GM18526 (cell line): ENCODE measurements at regions not wholly inside any gene's neighbourhood (a gene's known extent, or its start where the extent isn't known, plus 50 kb on each side); places are given as distances from the start of the nearest gene placed in this dataset.

ENCODE experiments used
- POLR2A ChIP-seq: IDR thresholded peaks from 3 replicates; pipeline ENCODE4 v1.6.1; 2011; ENCODE audit not compliant: insufficient read length; ENCODE audit errors: extremely low read depth

DNA sequence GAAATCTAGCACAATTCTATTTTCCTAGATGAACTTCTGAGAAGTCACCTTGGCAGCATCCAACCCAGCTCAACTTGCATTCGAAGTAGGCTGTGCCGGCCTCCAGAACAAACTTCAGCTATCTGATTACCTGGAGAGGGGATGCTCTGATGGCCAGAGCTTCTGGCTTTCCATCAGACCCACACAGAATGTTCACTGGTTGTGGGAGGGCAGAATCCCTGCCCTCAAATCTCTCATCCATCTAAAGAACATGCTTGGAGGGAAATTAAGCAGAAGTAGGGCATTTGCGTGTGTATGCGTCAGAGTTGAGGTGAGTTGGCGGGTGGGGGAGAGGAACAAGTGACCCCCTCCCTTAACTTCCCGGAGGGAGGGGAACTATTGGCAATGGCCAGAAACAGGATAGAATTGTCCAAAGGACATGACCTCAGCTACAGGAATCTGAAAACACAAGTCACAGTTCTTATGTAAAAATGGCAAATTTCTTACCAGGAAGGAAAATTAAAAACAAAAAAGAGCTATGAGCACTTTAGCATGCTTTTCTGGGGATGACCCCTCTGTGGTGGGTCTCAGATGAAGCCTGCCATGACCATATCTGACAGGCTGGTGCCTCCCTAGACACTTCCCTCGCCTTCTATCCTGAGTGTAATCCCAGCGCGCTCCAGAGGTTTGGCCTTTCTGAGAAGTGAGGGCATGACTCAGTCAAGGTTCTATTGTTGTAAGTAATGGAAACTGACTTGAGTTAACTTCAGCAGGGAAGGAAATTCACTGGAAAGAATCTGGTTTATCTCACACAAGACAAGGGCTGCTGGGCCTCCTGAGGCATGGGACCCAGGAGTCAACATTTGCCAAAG, 278.8 kb downstream of the RPS24 start:
- TF ChIP-seq POLR2A = no peak

DNA sequence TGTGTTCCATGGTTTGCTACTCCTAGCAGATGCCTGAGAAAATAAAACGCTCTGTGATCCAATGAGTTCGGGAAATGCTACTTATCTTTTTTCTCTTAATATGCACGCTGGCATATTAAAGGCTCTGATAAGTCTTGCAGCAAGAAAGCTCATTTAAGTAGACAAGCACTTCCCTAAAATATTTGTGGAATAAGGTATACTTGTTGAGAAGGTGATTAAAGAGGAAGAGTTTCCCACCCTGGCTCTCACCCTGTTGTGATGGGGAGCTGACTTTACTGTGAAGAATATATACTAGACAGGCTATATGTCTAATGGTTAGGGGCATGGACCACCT, 279.4 kb downstream of the RPS24 start:
- no peak for TF ChIP-seq POLR2A

DNA sequence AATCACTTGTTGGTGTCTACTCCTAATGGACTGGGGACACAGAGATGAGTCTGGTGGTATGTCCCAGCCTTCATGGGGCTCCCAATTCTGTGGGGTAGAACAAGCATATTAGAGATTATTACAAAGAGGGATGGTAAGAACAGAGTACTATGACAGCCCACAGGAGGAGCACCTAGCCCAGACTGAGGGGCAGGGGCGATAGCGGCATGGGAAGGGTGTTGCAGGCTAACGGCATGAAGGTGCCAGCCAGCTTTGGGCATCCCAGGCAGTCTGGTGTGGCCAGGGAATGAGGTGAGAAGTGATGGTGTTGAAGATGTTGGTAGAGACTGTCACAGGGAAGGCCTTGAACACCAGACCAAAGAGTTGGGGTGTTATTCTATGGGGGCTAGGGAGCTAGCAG, 280.0 kb downstream of the RPS24 start:
- no peak for TF ChIP-seq POLR2A

DNA sequence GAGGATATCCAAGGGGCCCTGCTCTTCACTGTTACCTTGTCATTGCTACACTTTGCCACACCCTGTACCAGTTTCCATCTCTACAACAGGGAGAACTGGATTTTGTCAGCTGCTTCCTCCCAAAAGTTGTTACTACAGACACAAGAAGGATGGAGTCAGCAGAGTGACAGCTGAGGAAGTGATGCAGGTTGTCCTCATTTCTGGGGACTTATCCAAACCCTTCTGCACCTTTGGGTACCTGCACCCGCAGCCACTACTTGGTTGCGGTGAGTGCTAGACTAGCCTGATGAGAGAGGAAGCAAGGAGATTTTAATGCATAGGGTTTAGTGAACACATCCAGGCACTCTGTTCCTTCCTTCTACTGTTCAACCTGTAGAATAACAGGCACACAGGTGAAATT, 281.0 kb downstream of the RPS24 start:
- no peak for TF ChIP-seq POLR2A

DNA sequence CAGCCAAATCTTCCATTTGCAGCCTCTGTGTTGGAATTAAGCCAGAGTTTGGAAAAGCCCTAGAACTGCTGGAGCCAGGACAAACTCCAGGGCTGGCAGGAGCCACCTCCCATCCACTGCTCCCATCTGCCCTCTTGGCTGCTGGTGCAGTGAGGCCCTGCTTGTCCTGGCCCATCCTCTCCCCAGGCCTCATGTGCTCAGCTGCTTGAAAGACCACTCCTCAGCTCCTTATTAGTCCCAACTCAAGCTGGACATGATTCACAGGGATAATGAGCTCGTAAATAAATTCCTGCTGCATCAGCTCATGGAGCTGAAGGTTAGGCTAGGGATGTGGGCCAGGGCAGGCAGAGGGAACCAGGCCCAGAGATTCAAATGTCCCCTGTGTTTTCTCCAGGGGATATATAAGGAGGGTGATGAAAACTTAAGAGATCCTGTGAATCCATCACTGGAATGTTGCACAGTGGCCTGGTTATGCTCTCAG, 282.8 kb downstream of the RPS24 start:
- TF ChIP-seq POLR2A = no peak

DNA sequence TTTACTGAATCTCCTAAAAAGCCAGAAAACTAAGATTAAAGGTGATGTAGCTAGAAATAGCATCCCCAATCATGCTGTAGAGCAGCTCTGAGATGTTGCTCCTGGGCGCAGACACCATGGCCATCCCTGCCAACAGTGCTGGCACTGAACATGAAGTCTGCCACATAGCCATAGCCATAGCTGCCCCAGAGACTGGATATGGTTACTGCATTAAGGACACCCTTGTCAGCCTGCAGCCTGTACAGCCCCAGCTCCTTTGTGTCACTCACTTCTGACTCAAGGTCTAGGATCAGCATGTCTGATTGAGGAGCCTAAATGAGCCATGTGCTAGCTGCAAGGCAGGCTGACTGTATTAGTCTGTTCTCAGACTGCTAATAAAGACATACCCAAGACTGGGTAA, 284.6 kb downstream of the RPS24 start:
- no peak for TF ChIP-seq POLR2A

DNA sequence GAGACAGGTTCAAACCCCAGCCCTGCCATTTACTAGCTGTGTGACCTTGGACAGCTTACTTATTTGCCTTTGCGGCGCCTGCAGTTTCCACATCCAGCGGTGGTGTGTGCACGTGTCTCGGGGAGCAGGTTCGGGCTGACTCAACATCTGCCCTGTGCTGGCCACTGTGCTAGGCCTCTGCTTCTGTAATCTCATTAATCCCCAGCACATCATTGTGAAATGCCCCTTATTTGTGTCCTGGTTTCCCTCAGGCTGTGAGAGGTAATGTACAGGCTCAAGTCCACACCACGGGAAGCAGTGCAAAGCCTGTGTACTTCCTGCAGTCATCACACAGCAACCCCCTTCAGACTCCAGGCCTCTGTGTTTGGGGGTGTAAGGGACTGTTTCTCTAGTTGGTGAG, 285.7 kb downstream of the RPS24 start:
- TF ChIP-seq POLR2A = no peak

DNA sequence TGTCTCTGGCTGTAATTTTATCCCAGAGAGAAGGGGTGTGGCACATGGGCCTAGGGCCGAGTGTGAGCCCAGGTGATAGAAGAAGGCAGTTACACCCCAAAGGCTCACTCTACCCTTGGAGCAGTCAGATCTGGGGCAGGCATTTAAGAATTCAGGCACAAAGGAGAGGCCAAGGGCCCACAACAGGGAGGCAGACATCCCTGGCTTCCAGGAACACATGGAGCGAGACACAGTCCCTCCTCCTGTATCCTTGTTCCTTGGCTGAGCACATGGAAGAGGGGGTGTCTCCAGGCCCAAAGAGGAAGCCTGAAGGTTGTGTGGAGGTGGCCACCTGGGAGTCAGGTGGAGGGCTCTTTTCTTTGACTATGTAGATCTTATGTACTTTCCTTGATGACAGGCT, 286.2 kb downstream of the RPS24 start:
- no peak for TF ChIP-seq POLR2A

DNA sequence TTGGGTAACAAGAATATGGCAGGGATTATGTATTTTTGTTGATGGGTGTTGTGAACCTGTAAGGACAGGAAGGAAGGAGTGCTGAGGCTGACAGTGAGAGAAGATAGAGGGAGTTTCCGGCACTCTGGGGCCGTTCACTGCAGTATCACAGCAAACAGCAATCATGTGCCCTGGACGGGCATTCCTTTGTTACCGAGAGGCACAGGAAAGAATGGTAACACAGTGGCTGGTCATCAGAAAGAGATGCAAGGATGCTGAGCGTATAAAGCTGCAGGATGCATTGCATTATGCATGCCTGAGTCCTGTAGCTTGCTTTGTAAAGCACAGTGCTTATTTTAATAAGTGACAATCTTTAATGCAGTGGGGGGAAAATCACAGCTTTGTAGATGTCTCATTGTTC, 286.8 kb downstream of the RPS24 start:
- no peak for TF ChIP-seq POLR2A

DNA sequence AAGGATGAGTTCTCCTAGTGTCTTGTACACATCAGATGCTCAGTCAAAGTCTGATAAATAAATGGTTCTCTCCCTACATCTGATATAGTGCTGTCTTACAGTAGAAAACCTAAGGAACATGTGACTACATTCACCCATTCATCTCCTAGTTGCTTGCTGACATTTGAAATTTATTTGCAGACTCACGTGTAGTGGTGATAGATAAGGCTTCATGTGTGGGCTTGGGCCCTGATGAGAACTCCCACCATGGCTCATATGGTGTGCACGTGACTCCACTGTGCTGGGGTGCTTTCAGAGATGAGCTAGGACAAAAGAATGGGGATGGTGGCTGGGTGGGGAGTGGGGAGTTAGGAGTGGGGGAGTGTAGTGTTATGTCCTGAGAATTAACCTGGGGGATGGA, 287.3 kb downstream of the RPS24 start:
- no peak for TF ChIP-seq POLR2A

DNA sequence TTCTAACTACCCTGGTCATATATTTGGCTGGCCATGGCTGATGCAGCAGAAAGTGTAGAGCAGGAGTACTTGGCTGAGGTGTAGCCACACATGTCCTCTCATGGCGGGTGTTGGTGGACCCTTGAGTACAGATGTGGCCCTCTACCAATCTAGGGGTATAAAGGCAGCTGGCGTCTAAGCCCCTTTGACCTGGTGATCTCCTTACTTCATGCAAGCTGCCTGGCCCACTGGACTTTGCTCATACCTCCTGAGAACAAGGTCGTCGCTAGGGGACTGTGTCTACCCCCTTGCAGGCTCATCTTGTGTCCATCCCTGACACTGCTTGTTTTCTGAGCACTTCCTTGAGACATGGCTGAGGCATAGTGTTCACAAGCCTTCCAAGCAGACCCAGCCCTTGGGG, 287.8 kb downstream of the RPS24 start:
- TF ChIP-seq POLR2A = no peak

DNA sequence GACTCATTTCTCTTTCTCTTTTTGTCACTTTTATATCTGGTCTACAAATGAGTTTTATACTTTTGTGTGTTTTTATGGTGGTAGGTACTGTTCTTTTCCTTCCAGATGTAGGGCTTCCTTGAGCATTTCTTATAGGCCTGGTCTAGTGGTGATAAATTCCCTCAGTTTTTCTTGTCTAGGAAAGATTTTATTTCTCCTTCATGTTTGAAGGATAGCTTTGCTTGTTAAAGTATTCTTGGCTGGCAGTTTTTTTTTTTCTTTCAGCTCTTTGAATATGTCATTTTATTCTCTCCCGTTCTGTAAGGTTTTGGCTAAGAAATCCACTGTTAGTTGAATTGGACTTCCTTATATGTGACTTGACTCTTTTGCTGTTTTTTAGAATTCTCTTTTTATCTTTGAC, 292.7 kb downstream of the RPS24 start:
- no peak for TF ChIP-seq POLR2A

DNA sequence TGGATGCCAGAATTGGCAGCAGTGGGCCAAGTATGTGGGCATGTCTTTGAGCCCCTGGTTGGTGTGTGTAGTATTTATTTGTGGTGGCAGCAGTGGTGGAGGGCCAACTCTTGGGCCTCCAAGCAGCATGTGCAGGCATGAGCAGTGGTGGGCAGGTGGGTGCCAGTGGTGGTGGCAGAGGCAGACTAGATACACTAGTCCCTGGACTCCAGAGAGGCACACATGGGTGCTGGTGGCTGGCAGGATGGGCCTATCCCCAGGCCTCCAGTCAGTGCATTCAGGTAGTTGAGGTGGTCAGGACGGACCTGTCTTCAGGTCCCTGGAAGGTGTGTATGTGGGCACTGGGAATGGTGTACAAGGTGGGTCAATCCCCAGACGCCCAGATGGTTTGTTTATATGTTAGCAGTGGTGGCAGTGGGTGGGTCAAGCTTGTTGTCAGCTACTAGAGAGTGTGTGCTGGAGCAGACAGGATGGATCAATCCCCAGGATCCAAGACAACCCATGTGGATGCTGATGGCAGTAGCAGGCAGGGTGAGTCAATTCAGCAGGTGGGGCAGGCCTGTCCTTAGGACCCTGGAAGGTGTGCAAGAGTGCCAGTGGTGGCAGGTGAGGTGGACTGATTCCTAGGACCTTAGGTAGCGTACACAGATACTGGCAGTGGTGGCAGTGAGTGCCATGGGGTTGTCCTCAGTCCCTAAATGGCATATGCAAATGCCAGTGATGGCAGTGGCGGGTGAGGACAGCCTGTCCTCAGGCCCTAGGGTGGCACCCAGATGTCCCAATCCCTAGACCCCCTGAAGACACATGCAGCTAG, 294.3 kb downstream of the RPS24 start:
- no peak for TF ChIP-seq POLR2A

DNA sequence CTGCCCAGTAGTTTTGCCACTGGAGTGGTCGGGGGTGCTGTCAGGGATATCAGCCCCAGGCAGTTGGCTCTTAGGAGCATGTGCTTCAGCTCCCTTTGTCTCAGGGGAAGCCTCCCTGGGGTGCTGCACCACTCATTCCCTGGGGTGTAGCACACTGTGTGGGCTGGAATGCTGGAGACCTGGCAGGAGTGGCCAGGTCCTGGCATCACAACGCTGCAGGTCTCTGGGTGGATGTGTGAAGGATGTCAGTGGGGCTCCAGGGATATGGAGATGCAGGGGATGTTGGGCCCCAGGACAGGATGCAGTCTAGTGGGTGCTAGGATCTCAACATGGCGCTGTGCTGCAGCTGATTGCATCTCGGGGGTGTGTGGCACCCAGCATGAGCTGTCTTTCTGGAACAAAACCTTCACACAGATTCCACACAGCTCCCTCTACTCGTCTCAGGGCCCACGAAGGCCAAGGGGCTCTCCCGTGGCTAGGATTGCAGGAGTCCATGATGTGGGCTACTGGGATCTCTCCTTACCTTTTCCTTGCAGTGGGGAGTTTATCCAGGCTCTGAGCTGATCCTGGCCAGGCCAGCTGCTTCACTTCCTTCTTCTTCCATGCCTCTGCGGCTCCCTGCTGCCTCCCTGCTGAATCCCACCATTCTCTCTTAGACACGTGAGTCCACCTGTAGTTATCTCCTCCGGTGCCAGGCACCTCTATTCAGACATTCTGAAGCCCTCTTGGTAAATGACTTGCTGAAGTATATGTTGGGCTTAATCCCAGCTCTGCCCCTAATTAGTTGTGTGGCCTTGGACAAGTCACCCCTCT, 295.1 kb downstream of the RPS24 start:
- no peak for TF ChIP-seq POLR2A

DNA sequence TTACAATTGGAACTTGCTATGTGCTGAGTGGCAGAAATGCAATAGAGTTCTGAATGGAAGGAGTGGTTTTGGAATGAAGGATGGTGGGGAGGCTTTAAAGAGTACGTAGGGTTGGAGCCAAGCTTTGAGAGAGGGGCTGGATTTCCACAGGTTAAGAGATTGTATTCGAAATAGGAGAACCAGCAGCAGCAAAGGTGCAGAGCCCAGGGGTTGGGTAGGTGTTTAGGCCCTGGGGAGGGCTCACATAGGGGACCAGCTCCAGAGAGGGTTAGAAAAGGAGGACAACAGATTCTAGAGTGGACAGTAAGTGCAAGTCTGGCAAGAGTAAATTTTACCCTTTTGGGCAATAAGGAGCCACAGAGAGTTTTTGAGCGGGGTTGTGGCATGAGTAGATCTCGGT, 297.2 kb downstream of the RPS24 start:
- no peak for TF ChIP-seq POLR2A
